ENCODE measurements at regions not wholly inside any gene's neighbourhood (a gene's known extent, or its start where the extent isn't known, plus 50 kb on each side); places are given as distances from the start of the nearest gene placed in this dataset.

DNA sequence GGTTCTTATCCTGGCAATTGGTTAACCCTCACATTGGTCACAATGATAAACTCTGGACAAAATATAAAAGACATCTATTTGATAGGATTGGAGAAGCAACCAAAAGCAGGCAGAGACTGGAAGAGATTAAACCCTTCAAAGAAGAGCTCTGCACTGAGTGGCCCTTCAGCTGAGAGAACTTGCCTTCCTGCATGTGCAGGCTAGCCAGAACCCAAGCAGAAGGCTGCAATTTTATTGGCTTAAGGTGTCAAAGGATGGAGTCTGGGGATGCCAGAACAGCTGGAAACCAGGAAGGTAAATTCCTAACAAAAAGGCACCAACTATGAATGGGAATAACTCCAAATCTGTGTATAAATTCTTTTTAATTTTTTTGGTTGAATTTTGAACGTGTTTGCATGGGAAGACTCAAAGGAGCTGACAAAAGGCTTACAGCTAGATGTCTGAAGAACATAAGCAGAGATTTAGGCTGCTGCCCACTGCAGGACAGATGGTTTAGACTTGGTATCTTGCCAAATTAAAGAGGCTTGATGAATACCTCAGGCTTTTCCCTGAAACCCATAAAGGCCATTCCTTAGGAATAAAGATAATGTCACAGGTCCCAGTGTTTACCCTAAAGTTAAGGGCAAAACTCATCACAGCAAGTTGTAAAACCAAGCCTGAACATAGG lies 66.3 kb downstream of the NR2F1 start:
- Histone ChIP-seq H3K27ac (no peak overlapping the region), H3K9me3 (no peaks in the 10 kb centered on the region), H3K27me3 (no peaks in the 10 kb centered on the region), H3K4me3 (no peak overlapping the region), H3K36me3 (no peaks in the 10 kb centered on the region), H3K4me1 (no peaks in the 10 kb centered on the region)
- TF ChIP-seq, protein P1, sequence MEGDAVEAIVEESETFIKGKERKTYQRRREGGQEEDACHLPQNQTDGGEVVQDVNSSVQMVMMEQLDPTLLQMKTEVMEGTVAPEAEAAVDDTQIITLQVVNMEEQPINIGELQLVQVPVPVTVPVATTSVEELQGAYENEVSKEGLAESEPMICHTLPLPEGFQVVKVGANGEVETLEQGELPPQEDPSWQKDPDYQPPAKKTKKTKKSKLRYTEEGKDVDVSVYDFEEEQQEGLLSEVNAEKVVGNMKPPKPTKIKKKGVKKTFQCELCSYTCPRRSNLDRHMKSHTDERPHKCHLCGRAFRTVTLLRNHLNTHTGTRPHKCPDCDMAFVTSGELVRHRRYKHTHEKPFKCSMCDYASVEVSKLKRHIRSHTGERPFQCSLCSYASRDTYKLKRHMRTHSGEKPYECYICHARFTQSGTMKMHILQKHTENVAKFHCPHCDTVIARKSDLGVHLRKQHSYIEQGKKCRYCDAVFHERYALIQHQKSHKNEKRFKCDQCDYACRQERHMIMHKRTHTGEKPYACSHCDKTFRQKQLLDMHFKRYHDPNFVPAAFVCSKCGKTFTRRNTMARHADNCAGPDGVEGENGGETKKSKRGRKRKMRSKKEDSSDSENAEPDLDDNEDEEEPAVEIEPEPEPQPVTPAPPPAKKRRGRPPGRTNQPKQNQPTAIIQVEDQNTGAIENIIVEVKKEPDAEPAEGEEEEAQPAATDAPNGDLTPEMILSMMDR (IDR thresholded peaks at IDR 0.05) = no peak
- TF ChIP-seq POLR2A (IDR thresholded peaks at IDR 0.05) = no peak
- DNase-seq = no peak
- intact Hi-C loops (cut with DNase I) = no loop called here
- no peak for ATAC-seq
- 53% methylated on average over 1 of the region's 1 CpG for WGBS (ENCODE audit: insufficient coverage, low coverage, low lambda C conversion rate, missing lambda C conversion rate)

DNA sequence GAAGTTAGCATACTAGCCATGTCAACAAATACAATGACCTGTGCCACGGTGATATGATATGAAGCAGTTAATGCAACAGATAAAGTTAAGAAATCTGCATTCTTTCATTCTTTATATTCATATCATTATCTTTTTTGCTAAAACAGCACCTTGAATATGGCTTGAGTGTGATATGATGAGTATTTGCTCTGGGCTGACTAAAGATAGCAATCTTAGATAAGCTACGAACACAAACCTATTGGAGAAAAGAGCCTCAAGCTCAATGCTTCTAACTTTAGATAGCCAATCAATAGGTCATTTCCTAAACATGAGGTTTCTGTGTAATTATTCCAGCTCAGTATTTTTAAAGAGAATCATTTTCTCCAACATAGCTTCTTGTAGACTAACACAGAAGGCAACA lies 61.7 kb downstream of the NR2F1 start:
- intact Hi-C loops (cut with DNase I) = no loop called here
- no peak overlapping the region for H3K4me3 ChIP-seq
- no peaks in the 10 kb centered on the region for H3K36me3 ChIP-seq
- no peak for ATAC-seq
- no peaks in the 10 kb centered on the region for H3K4me1 ChIP-seq
- DNase-seq = no peak
- no peaks in the 10 kb centered on the region for H3K9me3 ChIP-seq
- H3K27ac ChIP-seq = no peak overlapping the region
- H3K27me3 ChIP-seq = no peaks in the 10 kb centered on the region
- TF ChIP-seq, protein P1 (IDR thresholded peaks at IDR 0.05) = no peak
- no peak for TF ChIP-seq POLR2A (IDR thresholded peaks at IDR 0.05)
- 48% methylated on average over 2 of the region's 2 CpGs for WGBS (ENCODE audit: insufficient coverage, low coverage, low lambda C conversion rate, missing lambda C conversion rate)
